Right cardiac atrium (tissue), 5 donors: ENCODE measurements at regions not wholly inside any gene's neighbourhood (a gene's known extent, or its start where the extent isn't known, plus 50 kb on each side); places are given as distances from the start of the nearest gene placed in this dataset.
"Not testable (repeated sequence)": the region's sequence is repeated elsewhere in the genome, so short reads cannot be mapped to it uniquely, and the experiment has no call there.

ENCODE experiments used
- ATAC-seq, 2 donors: fragments of 200-7000 bp; cut with Tn5 transposase; one replicate each; pipeline versions ENCODE4 v1.8.0 to v1.9.1; 2020; ENCODE audit warnings: moderate library complexity in 2 of 2, mild to moderate bottlenecking in 1 of 2
- DNase-seq, 3 donors: peaks; one replicate each; pipeline ENCODE4 v3.0.0-alpha.2; 2020
- H3K27ac ChIP-seq: one replicate; pipeline ENCODE4 v1.5.1; 2013; ENCODE audit warnings: mild to moderate bottlenecking, low read length, control low read depth, moderate library complexity
- H3K27me3 ChIP-seq: one replicate; pipeline ENCODE4 v1.6.1; 2013; ENCODE audit not compliant: control insufficient read depth, insufficient read depth
- H3K4me1 ChIP-seq: one replicate; pipeline ENCODE4 v1.6.1; 2013; ENCODE audit warnings: low read length; ENCODE audit not compliant: control insufficient read depth, insufficient read depth
- H3K4me3 ChIP-seq: one replicate; pipeline ENCODE4 v1.5.1; 2013; ENCODE audit warnings: low read length, control low read depth
- H3K9me3 ChIP-seq: one replicate; pipeline ENCODE4 v1.6.1; 2013; ENCODE audit warnings: low read length; ENCODE audit not compliant: control insufficient read depth
- WGBS: extraction: QIAGEN DNeasy Blood & Tissue Kit; methylation state at CpG from one replicate; pipeline ENCODE4 v1.1.7; 2013; 5-methylcytosine and 5-hydroxymethylcytosine counted together
- intact Hi-C, 4 donors: fragments of 100-400 bp; cut with DNase I; formaldehyde crosslinking; loops; one replicate each; pipeline versions ENCODE4 v1.11.0 to v1.14.0; 2022 to 2023
- donor health status: healthy with polysubstance abuse.
- donor health status: DM: no; HTN: yes; CAD: no.
- donor health status: DM: no; HTN: no; CAD: no.
- donor health status: DM: no; HTN: yes; CAD: no; lungs with severe emphysema.
- donor health status: DM: yes; HTN: yes; CAD: no.

- H3K4me1 ChIP-seq: no peaks in the 10 kb centered on the region
- no peaks in the 10 kb centered on the region for H3K27me3 ChIP-seq
- no peak overlapping the region for H3K4me3 ChIP-seq
- DNase-seq (no peak), ATAC-seq (no peak)
- no peak overlapping the region for H3K27ac ChIP-seq
- intact Hi-C loops: no loop called here
- 85% methylated on average over 3 of the region's 3 CpGs for WGBS
- H3K9me3 ChIP-seq: no peaks in the 10 kb centered on the region
Observed at GRCh38 chrY:20891440-20892160, 135.7 kb downstream of the RPS4Y2 start.

GRCh38 chrY:20925350-20926091, 169.6 kb downstream of the RPS4Y2 start:
- intact Hi-C loops, H3K4me3 ChIP-seq, H3K27me3 ChIP-seq, H3K9me3 ChIP-seq, H3K27ac ChIP-seq, ATAC-seq, H3K4me1 ChIP-seq: not testable (repeated sequence)
- DNase-seq: peak in 1 of 3 donors; percentile 33
- WGBS: 65% methylated on average over 4 of the region's 4 CpGs

GRCh38 chrY:20929691-20930342, 173.9 kb downstream of the RPS4Y2 start:
- Histone ChIP-seq H3K27ac (no peak overlapping the region), H3K27me3 (no peaks in the 10 kb centered on the region), H3K9me3 (no peaks in the 10 kb centered on the region), H3K4me1 (no peaks in the 10 kb centered on the region), H3K4me3 (no peak overlapping the region)
- DNase-seq (no peak), ATAC-seq (no peak)
- 52% methylated on average over 6 of the region's 6 CpGs for WGBS
- intact Hi-C loops: no loop called here

- WGBS: 64% methylated on average over 7 of the region's 7 CpGs
- H3K27me3 ChIP-seq, H3K9me3 ChIP-seq, H3K4me3 ChIP-seq, intact Hi-C loops, H3K27ac ChIP-seq, DNase-seq, ATAC-seq, H3K4me1 ChIP-seq: not testable (repeated sequence)
Observed at GRCh38 chrY:20936709-20937251, 180.9 kb downstream of the RPS4Y2 start.

- 58% methylated on average over 2 of the region's 2 CpGs for WGBS
- H3K27me3 ChIP-seq: no peaks in the 10 kb centered on the region
- intact Hi-C loops: no loop called here
Observed at GRCh38 chrY:20961512-20961911, 205.6 kb downstream of the RPS4Y2 start.

GRCh38 chrY:20967828-20968227, 211.9 kb downstream of the RPS4Y2 start:
- H3K9me3 ChIP-seq: no peaks in the 10 kb centered on the region
- no peaks in the 10 kb centered on the region for H3K4me1 ChIP-seq
- DNase-seq (no peak), ATAC-seq (no peak)
- intact Hi-C loops: no loop called here
- no peak overlapping the region for H3K27ac ChIP-seq
- no peaks in the 10 kb centered on the region for H3K27me3 ChIP-seq
- H3K4me3 ChIP-seq: no peak overlapping the region

More at GRCh38 chrY:20961512-20961911, 205.6 kb downstream of the RPS4Y2 start:
- H3K9me3 ChIP-seq: no peaks in the 10 kb centered on the region
- H3K27ac ChIP-seq: no peak overlapping the region
- DNase-seq (no peak), ATAC-seq (no peak)
- no peaks in the 10 kb centered on the region for H3K4me1 ChIP-seq
- H3K4me3 ChIP-seq: no peak overlapping the region

- ATAC-seq (no peak), DNase-seq (no peak)
- no peaks in the 10 kb centered on the region for H3K9me3 ChIP-seq
- 45% methylated on average over 1 of the region's 1 CpG for WGBS
- H3K4me1 ChIP-seq: no peaks in the 10 kb centered on the region
- no peak overlapping the region for H3K27ac ChIP-seq
- H3K4me3 ChIP-seq: no peak overlapping the region
- no peaks in the 10 kb centered on the region for H3K27me3 ChIP-seq
- intact Hi-C loops: no loop called here
Observed at GRCh38 chrY:20968237-20968636, 212.3 kb downstream of the RPS4Y2 start.

- no peak for DNase-seq
- ATAC-seq: no peak
- Histone ChIP-seq H3K9me3 (no peaks in the 10 kb centered on the region), H3K27me3 (no peaks in the 10 kb centered on the region), H3K4me1 (no peaks in the 10 kb centered on the region), H3K27ac (no peak overlapping the region), H3K4me3 (no peak overlapping the region)
- intact Hi-C loops: no loop called here
Observed at GRCh38 chrY:20971371-20971770, 215.5 kb downstream of the RPS4Y2 start.

GRCh38 chrY:20986037-20986436, 230.1 kb downstream of the RPS4Y2 start:
- DNase-seq (no peak), ATAC-seq (no peak)
- H3K4me1 ChIP-seq: no peaks in the 10 kb centered on the region
- H3K27ac ChIP-seq: no peak overlapping the region
- H3K9me3 ChIP-seq: no peaks in the 10 kb centered on the region
- H3K27me3 ChIP-seq: no peaks in the 10 kb centered on the region
- intact Hi-C loops: no loop called here
- no peak overlapping the region for H3K4me3 ChIP-seq
- WGBS: 42% methylated on average over 1 of the region's 1 CpG

- intact Hi-C loops: no loop called here
- WGBS: 70% methylated on average over 1 of the region's 1 CpG
Observed at GRCh38 chrY:20990123-20990522, 234.2 kb downstream of the RPS4Y2 start.

GRCh38 chrY:20990869-20991548, 235.1 kb downstream of the RPS4Y2 start:
- intact Hi-C loops: no loop called here
- no peaks in the 10 kb centered on the region for H3K4me1 ChIP-seq
- H3K4me3 ChIP-seq: no peak overlapping the region
- H3K27me3 ChIP-seq: no peaks in the 10 kb centered on the region
- DNase-seq (no peak), ATAC-seq (no peak)
- no peaks in the 10 kb centered on the region for H3K9me3 ChIP-seq
- H3K27ac ChIP-seq: no peak overlapping the region
- 8% methylated on average over 1 of the region's 1 CpG for WGBS

More at GRCh38 chrY:20990123-20990522, 234.2 kb downstream of the RPS4Y2 start:
- DNase-seq: no peak
- ATAC-seq: no peak
- no peak overlapping the region for H3K4me3 ChIP-seq
- H3K27me3 ChIP-seq: no peaks in the 10 kb centered on the region
- H3K4me1 ChIP-seq: no peaks in the 10 kb centered on the region
- H3K27ac ChIP-seq: no peak overlapping the region
- no peaks in the 10 kb centered on the region for H3K9me3 ChIP-seq
